ENCODE measurements at regions not wholly inside any gene's neighbourhood (a gene's known extent, or its start where the extent isn't known, plus 50 kb on each side); places are given as distances from the start of the nearest gene placed in this dataset.
A peak's percentile ranks its signal among the peaks of the same experiment; 100 is the strongest.

DNA sequence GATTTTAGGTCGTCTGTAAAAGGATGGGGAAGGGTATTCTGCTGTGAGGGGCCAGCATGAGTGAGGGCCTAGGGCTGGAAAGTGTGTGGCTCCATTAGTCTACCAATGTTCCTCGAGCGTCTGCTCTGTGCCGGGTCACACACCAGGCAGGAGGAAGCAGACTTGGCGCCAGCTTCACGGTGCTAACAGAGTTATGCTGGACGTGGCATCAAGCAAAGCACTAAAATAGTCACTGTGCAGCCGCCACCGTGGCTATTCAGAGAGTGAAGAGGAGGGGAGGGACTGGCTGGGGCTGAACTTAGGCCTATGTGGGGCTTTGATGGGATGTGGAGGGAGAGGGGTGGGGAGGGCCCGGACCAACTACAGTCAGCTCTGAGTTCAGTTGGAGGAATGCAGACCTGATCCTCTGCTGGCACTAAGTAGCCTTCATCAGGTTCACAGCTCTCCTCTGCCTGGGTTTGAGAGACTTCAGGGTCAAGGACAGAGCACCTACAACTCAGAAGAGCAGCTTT, 83.9 kb upstream of the MSX1 start:
- WGBS (ENCODE audit: insufficient coverage, low lambda C conversion rate), result no CpG with 5 or more reads among the region's 10 CpGs
- no peak for DNase-seq
- H3K27ac ChIP-seq (ENCODE audit: low read length), result no peak overlapping the region
- no peaks in the 10 kb centered on the region for H3K4me1 ChIP-seq (ENCODE audit: control insufficient read depth, insufficient read depth, low read length)
- H3K27me3 ChIP-seq (ENCODE audit: control insufficient read depth, insufficient read depth, low read length), result no peaks in the 10 kb centered on the region
- no peaks in the 10 kb centered on the region for H3K36me3 ChIP-seq (ENCODE audit: control insufficient read depth, insufficient read depth, low read length)
- H3K9me3 ChIP-seq (ENCODE audit: control insufficient read depth, low read depth, low read length), result no peaks in the 10 kb centered on the region
- no peak overlapping the region for H3K4me3 ChIP-seq (ENCODE audit: low read length)

DNA sequence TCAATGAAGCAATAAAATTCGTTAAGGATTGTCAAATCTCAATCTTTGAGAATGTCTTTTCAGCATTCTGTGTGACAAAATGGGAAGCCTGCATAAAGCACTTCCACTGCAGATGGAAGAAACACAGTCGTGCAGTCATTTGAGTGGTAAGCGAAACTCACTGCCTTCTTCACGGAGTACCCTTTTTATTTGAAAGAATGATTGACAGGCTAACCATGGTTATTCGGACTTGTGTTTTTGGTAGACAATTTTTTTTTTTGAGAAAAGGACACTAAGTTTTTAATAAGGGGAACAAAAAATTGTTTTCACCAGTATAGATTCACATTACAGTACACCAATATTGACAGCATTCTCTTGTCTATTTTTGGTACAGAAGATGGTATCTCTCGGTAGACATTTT, 86.9 kb upstream of the MSX1 start:
- Histone ChIP-seq H3K27ac (ENCODE audit: low read length) (no peak overlapping the region), H3K27me3 (ENCODE audit: control insufficient read depth, insufficient read depth, low read length) (no peaks in the 10 kb centered on the region), H3K4me3 (ENCODE audit: low read length) (no peak overlapping the region), H3K36me3 (ENCODE audit: control insufficient read depth, insufficient read depth, low read length) (no peaks in the 10 kb centered on the region), H3K9me3 (ENCODE audit: control insufficient read depth, low read depth, low read length) (no peaks in the 10 kb centered on the region), H3K4me1 (ENCODE audit: control insufficient read depth, insufficient read depth, low read length) (no peaks in the 10 kb centered on the region)
- DNase-seq, result no peak
- WGBS (ENCODE audit: insufficient coverage, low lambda C conversion rate), result 83% methylated on average over 1 of the region's 6 CpGs

DNA sequence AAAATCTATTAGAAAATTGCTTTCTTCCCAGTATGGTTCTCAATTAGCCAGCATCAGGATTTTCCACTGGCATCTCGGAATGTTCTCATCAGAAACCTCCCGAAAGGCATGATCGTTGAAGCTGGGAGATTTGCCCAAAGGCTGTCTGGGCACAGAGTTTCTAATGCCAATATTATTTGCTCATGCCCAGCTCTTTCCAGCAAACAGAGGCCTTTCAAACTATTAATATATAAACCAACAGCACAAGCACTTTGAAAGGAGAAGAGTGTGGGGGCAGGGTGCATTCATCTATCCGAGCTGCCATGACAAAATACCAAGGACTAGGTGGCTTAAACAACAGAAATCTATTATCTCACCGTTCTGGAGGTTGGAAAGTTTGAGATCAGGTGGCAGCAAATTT, 88.3 kb upstream of the MSX1 start:
- no peak for DNase-seq
- Histone ChIP-seq H3K9me3 (ENCODE audit: control insufficient read depth, low read depth, low read length) (no peaks in the 10 kb centered on the region), H3K4me3 (ENCODE audit: low read length) (no peak overlapping the region), H3K4me1 (ENCODE audit: control insufficient read depth, insufficient read depth, low read length) (no peaks in the 10 kb centered on the region), H3K27ac (ENCODE audit: low read length) (no peak overlapping the region), H3K27me3 (ENCODE audit: control insufficient read depth, insufficient read depth, low read length) (no peaks in the 10 kb centered on the region), H3K36me3 (ENCODE audit: control insufficient read depth, insufficient read depth, low read length) (no peaks in the 10 kb centered on the region)
- 100% methylated on average over 1 of the region's 5 CpGs for WGBS (ENCODE audit: insufficient coverage, low lambda C conversion rate)

DNA sequence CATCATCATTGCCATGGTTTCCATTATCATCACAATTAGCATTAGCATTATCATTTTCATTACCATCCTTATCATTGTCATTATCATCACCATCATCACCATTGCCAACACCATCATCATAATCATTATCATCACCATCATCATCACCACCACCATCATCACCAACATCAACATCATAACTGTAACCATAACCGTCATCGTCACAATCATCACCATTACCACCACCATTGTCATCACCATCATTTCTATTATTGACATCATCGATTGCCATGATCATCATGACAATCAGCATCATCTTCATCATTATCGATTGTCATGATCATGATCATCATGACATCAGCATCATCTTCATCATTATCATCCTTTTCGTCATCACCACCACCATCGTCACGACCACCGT, 88.9 kb upstream of the MSX1 start:
- no peaks in the 10 kb centered on the region for H3K36me3 ChIP-seq (ENCODE audit: control insufficient read depth, insufficient read depth, low read length)
- no peaks in the 10 kb centered on the region for H3K27me3 ChIP-seq (ENCODE audit: control insufficient read depth, insufficient read depth, low read length)
- 100% methylated on average over 3 of the region's 8 CpGs for WGBS (ENCODE audit: insufficient coverage, low lambda C conversion rate)
- no peak for DNase-seq
- H3K4me3 ChIP-seq (ENCODE audit: low read length), result no peak overlapping the region
- no peaks in the 10 kb centered on the region for H3K4me1 ChIP-seq (ENCODE audit: control insufficient read depth, insufficient read depth, low read length)
- no peak overlapping the region for H3K27ac ChIP-seq (ENCODE audit: low read length)
- no peaks in the 10 kb centered on the region for H3K9me3 ChIP-seq (ENCODE audit: control insufficient read depth, low read depth, low read length)

DNA sequence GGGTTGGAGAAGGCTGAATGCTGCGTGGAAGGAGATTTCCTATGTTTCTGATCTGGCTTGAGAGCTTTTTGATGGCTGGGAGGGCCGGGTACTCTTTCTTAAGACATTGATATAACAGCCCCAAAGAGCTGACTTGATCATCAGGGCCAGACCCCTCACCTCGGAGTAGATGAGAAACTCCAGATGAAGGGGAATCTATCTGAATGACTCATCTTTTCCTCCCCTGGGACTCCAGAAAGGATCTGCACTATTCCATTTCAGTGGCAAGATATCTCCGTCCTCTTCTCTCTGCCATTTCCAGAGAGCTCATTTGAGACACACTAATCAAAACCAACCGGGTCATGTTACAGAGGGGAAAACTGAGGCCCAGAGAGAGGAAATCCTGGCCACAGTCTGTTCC, 92.9 kb upstream of the MSX1 start:
- no peak for DNase-seq
- H3K27ac ChIP-seq (ENCODE audit: low read length), result no peak overlapping the region
- H3K9me3 ChIP-seq (ENCODE audit: control insufficient read depth, low read depth, low read length), result no peaks in the 10 kb centered on the region
- no peaks in the 10 kb centered on the region for H3K36me3 ChIP-seq (ENCODE audit: control insufficient read depth, insufficient read depth, low read length)
- H3K4me1 ChIP-seq (ENCODE audit: control insufficient read depth, insufficient read depth, low read length), result peaks cover 5% of the 10 kb centered on the region
- no CpG with 5 or more reads among the region's 5 CpGs for WGBS (ENCODE audit: insufficient coverage, low lambda C conversion rate)
- H3K4me3 ChIP-seq (ENCODE audit: low read length), result no peak overlapping the region
- no peaks in the 10 kb centered on the region for H3K27me3 ChIP-seq (ENCODE audit: control insufficient read depth, insufficient read depth, low read length)

DNA sequence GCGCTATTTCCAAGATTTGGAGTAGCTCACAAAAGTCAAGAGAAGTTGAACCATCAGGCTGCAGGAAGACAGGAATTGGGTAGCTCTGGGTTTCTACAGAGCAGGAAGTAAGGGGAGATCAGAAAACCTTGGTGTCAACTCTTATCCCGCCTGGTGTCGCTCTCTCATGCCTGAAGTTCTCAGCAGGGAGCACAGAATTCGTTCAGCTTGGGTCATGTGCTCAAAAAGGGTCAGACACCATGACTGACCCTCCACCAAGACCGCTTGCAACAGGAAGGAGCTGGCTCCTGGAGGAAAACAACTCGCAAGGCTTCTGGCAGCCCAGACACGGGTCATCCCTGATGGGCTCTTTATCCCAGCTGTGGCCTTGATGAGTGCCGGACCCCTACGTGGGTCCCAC, 93.7 kb upstream of the MSX1 start:
- Histone ChIP-seq H3K4me3 (ENCODE audit: low read length) (no peak overlapping the region), H3K4me1 (ENCODE audit: control insufficient read depth, insufficient read depth, low read length) (peaks cover 7% of the 10 kb centered on the region), H3K27ac (ENCODE audit: low read length) (no peak overlapping the region), H3K27me3 (ENCODE audit: control insufficient read depth, insufficient read depth, low read length) (no peaks in the 10 kb centered on the region), H3K36me3 (ENCODE audit: control insufficient read depth, insufficient read depth, low read length) (no peaks in the 10 kb centered on the region), H3K9me3 (ENCODE audit: control insufficient read depth, low read depth, low read length) (no peaks in the 10 kb centered on the region)
- DNase-seq, result no peak
- WGBS (ENCODE audit: insufficient coverage, low lambda C conversion rate), result 100% methylated on average over 1 of the region's 9 CpGs

DNA sequence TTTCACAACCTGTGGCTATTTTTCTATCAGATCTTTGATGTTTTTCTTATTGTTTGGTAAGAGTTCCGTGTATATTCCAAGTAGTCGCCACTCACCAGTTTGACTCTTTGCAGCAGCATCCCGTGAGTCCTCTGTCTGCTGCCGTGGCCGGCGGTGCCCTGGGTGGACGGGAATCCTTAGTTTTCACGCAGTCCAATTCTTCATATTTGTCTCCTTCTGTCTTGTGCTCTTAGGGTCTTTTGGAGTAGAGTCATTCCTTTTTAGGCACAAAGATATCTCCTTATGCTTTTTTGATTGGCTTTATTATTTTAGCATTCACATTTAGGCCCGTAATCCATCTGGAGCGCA, 94.9 kb upstream of the MSX1 start:
- DNase-seq, result no peak
- 97% methylated on average over 6 of the region's 10 CpGs for WGBS (ENCODE audit: insufficient coverage, low lambda C conversion rate)
- H3K36me3 ChIP-seq (ENCODE audit: control insufficient read depth, insufficient read depth, low read length), result no peaks in the 10 kb centered on the region

DNA sequence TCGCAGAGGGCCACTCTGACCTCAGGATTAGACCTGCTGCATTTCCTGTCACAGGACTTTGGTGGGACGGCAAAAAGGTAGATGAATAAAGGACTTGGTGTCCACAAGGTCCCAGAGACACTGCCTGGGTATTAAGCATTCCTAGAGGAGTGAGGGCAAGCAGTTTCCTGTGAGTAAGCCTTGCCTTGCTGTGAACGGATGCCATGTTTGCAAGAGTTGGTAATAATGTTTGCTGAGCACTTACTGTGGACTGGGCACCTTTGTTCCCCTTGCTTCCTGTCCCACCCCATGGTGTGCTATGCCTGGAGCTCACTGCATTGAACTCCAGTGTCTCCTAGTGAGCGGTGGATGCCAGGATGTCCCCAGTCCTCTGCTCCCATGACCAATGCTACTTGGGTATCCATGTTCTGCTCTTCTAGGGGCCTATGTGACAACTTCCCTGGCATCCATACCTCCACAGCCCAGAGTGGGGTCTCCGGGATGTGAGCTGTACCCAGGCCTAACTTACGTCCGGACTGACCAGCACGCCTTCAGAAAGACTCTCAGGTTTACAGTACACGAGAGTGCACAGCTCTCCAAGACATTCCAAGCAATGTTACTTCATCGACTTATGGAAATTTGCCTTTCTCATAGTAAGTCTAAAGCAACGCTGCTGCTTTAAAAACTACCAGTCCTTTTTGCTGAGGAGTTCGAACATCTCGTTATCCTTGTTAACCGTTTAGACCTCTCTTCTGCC, 95.5 kb upstream of the MSX1 start:
- WGBS (ENCODE audit: insufficient coverage, low lambda C conversion rate), result 88% methylated on average over 3 of the region's 14 CpGs
- Histone ChIP-seq H3K4me1 (ENCODE audit: control insufficient read depth, insufficient read depth, low read length) (peaks cover 7% of the 10 kb centered on the region), H3K27ac (ENCODE audit: low read length) (no peak overlapping the region), H3K27me3 (ENCODE audit: control insufficient read depth, insufficient read depth, low read length) (no peaks in the 10 kb centered on the region), H3K4me3 (ENCODE audit: low read length) (no peak overlapping the region), H3K36me3 (ENCODE audit: control insufficient read depth, insufficient read depth, low read length) (no peaks in the 10 kb centered on the region), H3K9me3 (ENCODE audit: control insufficient read depth, low read depth, low read length) (no peaks in the 10 kb centered on the region)
- DNase-seq, result no peak

More for the DNA sequence above, 94.9 kb upstream of the MSX1 start:
- peaks cover 7% of the 10 kb centered on the region for H3K4me1 ChIP-seq (ENCODE audit: control insufficient read depth, insufficient read depth, low read length)
- H3K27ac ChIP-seq (ENCODE audit: low read length), result no peak overlapping the region
- no peak overlapping the region for H3K4me3 ChIP-seq (ENCODE audit: low read length)
- H3K27me3 ChIP-seq (ENCODE audit: control insufficient read depth, insufficient read depth, low read length), result no peaks in the 10 kb centered on the region
- H3K9me3 ChIP-seq (ENCODE audit: control insufficient read depth, low read depth, low read length), result no peaks in the 10 kb centered on the region

DNA sequence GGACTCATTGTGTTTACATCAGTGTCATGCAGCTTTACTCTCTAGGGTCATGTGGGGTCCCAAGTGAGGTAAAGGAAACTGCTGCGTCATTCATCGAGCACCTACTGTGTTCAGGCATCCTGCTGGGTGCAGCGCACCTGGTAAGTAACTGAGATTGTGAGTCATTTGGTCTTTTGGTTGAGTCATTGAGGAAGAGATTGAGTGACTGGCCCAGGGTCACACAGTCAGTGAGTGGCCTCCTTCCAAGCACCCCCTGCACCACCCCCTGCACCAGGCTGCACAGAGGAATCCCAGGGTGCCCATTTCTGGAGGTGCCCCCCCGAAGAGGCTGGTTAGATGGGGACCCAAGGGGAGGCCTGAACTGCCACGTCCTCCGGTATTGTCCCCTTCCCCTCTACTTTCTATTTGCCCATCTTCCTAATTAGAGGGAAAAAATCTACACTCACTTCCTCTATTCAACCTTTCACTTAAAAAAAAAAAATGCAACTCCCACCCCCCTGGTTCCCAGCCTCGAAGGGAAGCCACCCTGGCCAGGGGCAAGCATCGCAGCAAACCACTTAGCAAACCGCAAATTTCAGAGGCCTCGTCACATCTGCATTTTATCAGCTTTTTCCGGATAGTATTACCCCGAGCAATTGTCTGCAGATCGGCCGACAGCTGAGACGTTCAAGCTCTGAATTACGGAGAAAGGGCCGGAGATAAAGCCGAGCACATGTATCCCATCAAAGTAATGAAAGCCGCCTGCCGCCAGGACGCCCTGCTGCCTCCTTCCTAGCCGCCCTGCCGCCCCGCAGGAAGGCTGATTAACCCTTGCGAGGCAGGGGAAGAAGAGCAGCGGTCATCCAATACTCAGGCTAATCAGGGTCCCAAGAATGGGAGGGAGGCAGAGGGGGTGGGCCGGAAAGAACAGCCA, 96.3 kb upstream of the MSX1 start:
- peak in 1 of 2 donors; percentile 41 for DNase-seq
- Histone ChIP-seq H3K27ac (ENCODE audit: low read length) (no peak overlapping the region), H3K27me3 (ENCODE audit: control insufficient read depth, insufficient read depth, low read length) (no peaks in the 10 kb centered on the region), H3K4me3 (ENCODE audit: low read length) (no peak overlapping the region), H3K36me3 (ENCODE audit: control insufficient read depth, insufficient read depth, low read length) (no peaks in the 10 kb centered on the region), H3K4me1 (ENCODE audit: control insufficient read depth, insufficient read depth, low read length) (peaks cover 7% of the 10 kb centered on the region), H3K9me3 (ENCODE audit: control insufficient read depth, low read depth, low read length) (no peaks in the 10 kb centered on the region)
- WGBS (ENCODE audit: insufficient coverage, low lambda C conversion rate), result no CpG with 5 or more reads among the region's 27 CpGs

DNA sequence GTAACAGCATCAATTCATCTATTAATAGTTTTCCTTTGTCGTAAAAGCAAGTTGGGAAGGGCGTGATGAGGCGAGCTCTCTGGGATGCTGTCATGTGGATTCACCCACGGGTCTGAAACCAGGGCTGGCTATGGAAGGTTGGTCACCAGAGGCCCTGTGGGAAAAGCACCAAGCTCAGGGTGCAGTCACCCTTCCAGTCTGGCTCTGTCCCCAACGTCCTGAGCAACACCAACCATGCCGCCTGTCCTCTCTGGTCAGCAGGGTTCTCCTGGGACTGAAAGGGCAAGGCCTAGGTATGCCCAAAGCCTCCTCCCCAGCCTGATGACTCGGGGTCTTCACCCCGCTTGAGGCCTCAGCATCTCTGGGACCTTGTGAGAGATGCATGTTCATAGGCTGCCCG, 97.2 kb upstream of the MSX1 start:
- no peak overlapping the region for H3K27ac ChIP-seq (ENCODE audit: low read length)
- H3K4me3 ChIP-seq (ENCODE audit: low read length), result no peak overlapping the region
- WGBS (ENCODE audit: insufficient coverage, low lambda C conversion rate), result no CpG with 5 or more reads among the region's 9 CpGs
- H3K4me1 ChIP-seq (ENCODE audit: control insufficient read depth, insufficient read depth, low read length), result peaks cover 7% of the 10 kb centered on the region
- no peaks in the 10 kb centered on the region for H3K9me3 ChIP-seq (ENCODE audit: control insufficient read depth, low read depth, low read length)
- no peak for DNase-seq
- H3K27me3 ChIP-seq (ENCODE audit: control insufficient read depth, insufficient read depth, low read length), result no peaks in the 10 kb centered on the region
- H3K36me3 ChIP-seq (ENCODE audit: control insufficient read depth, insufficient read depth, low read length), result no peaks in the 10 kb centered on the region

All from large intestine (tissue), 3 donors.